Fibroblast of mammary gland (primary cell): ENCODE measurements at regions not wholly inside any gene's neighbourhood (a gene's known extent, or its start where the extent isn't known, plus 50 kb on each side); places are given as distances from the start of the nearest gene placed in this dataset.

Experiments used
- DNase-seq: peaks from one replicate; pipeline ENCODE4 v3.0.0-alpha.2; 2010; ENCODE audit warnings: low read depth
- H3K4me3 ChIP-seq: 2 replicates; pipeline ENCODE4 v1.5.1; 2011; ENCODE audit warnings: low read depth, mild to moderate bottlenecking, low read length, moderate library complexity; ENCODE audit not compliant: control insufficient read depth
- TF ChIP-seq, protein P1 (sequence below): conservative IDR thresholded peaks from 2 replicates; pipeline ENCODE4 v1.5.1; 2011; ENCODE audit warnings: low read depth, low read length, inconsistent platforms; ENCODE audit not compliant: control insufficient read depth, insufficient read depth

DNA sequence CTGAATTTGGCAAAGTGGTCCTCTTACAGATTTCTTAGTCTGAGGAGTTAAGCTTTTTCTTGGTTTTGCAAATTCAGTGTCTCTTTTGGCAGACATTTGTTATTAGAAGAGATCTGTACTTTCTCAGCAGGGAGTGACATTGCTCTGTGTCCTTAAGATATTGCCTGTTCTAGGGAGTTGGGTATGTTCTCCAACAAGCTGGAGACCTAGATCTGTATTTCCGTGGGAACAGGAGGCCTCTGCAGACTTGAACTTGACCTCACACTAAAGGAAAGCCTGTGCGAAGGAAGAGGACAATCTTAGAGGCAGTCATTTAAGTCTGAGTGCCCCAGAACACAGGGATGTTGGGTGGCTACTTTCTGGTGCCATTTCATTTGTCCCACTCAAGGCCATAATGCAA is 107.0 kb upstream of the ATP8B1 start:
- no peak for DNase-seq
- no peak overlapping the region for H3K4me3 ChIP-seq
- TF ChIP-seq, protein P1, sequence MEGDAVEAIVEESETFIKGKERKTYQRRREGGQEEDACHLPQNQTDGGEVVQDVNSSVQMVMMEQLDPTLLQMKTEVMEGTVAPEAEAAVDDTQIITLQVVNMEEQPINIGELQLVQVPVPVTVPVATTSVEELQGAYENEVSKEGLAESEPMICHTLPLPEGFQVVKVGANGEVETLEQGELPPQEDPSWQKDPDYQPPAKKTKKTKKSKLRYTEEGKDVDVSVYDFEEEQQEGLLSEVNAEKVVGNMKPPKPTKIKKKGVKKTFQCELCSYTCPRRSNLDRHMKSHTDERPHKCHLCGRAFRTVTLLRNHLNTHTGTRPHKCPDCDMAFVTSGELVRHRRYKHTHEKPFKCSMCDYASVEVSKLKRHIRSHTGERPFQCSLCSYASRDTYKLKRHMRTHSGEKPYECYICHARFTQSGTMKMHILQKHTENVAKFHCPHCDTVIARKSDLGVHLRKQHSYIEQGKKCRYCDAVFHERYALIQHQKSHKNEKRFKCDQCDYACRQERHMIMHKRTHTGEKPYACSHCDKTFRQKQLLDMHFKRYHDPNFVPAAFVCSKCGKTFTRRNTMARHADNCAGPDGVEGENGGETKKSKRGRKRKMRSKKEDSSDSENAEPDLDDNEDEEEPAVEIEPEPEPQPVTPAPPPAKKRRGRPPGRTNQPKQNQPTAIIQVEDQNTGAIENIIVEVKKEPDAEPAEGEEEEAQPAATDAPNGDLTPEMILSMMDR, result no peak

DNA sequence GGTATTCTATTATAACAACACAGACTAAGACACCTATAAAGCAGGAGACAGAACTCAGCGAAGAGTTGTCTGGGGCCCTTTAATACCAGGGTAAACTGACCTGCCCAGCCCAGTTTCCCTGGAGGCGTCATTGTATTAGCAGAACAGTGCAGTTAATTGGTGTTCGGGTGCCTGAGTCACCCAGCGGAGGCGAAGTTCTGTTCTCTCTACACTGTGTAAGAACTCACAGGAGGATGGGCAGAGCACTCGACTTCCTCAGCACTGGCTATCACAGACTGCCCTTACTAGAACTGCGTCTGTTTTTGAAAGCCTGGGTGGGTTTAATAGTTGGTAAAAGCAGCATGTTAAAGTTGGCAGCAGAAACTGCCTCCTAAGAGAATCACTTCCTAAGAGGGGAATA is 106.5 kb upstream of the ATP8B1 start:
- H3K4me3 ChIP-seq, result no peak overlapping the region
- TF ChIP-seq, protein P1, result no peak
- peak; percentile 47 for DNase-seq

DNA sequence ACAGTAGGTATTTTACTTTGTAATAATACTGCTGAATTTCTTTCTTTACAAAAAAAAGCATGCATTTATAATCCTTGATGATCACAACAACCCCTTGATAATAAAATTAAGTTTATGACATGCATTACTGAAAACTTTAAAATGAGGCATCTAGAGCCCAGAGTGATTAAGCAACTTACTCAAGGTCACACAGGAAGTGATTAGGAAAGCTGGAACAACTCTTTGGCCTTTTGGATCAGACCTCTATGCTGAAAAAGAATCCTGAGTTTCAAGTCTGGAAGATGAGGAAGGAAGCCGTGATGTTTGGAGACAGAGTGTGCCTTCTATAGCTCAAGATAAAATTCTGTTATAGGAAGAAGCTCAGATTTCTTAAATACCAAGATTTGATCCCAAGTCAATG is 105.0 kb upstream of the ATP8B1 start:
- no peak overlapping the region for H3K4me3 ChIP-seq
- TF ChIP-seq, protein P1, result no peak
- no peak for DNase-seq

DNA sequence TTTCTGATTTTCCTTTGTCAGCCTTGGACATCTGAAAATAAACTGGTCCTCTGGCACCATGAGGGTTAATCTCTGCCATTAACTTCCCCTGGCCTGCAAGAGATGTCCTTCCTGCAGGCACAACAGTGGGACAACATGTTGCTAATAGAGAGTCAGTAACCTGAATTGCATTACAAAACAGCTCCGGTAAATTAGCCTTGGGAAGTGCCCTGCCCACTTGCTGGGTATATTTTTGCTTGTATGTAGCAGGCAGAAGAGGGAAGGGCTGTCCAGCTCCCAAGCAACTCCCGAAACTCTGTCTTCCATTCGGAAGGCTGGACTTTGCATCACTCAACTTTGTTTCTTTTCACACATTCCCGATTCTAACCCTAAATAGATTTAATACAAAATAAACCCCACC is 104.4 kb upstream of the ATP8B1 start:
- H3K4me3 ChIP-seq, result no peak overlapping the region
- DNase-seq, result no peak
- TF ChIP-seq, protein P1, result no peak

DNA sequence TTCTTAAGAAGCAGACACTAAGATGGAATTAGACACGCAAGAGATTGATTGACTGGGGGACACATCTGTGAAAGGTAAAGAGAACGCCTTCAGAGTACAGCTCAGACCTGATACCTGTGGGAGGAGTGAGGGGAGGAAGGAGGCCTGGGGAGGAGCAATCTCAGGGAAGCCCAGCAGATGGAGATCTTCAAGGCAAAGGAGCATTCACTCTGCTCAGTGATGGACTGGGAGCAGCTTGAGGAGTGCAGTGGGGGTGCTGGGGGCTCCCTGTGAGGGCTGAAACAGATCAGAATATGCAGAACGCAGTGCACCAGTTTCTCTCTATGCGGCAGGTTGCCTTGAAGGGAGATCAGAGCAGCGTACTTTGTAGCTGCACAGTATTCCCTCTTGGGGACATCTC is 103.7 kb upstream of the ATP8B1 start:
- DNase-seq, result no peak
- TF ChIP-seq, protein P1, result peak; percentile 26
- no peak overlapping the region for H3K4me3 ChIP-seq

DNA sequence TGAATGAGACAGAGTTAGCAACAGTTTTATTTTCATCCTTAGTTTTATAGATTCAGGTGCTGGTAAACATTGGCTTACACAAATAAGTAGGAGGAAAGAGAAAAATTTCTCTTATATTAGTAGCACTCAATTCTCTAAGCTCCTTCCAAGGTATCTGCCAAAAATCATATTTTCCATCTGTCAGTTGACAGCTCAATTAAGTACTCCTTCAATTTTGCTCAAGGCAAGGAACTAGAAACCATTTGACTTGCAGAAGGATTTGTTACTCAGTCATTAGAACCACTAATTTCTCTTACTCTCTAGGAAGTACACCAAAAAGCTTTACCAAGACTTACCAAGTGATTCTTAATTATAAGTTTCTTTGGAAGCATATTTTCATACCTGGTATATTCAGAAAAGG is 101.4 kb upstream of the ATP8B1 start:
- TF ChIP-seq, protein P1, result no peak
- no peak for DNase-seq
- H3K4me3 ChIP-seq, result no peak overlapping the region

DNA sequence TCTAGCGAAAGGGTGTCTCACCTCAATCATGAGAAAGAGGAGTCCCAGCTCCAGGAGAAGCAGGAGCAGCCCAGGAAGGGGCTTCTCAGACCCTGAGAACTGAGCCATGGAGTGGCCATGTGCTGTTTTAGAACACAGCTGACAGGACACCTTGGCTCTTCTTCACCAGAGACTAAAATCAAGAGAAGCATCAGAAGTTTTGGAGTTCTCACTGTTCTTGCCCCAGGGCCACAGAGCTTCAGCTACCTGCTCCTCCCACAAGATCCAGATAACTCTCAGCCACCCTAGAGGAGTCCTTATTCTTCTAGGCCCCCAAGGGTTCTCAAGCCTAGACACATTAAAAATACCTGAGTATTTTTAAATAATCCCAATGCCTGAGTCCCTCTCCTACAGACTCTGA is 99.6 kb upstream of the ATP8B1 start:
- no peak for DNase-seq
- H3K4me3 ChIP-seq, result no peak overlapping the region
- TF ChIP-seq, protein P1, result no peak
